SH-SY5Y (cell line): ENCODE measurements at regions not wholly inside any gene's neighbourhood (a gene's known extent, or its start where the extent isn't known, plus 50 kb on each side); places are given as distances from the start of the nearest gene placed in this dataset.

Experiments
- GATA2 ChIP-seq: IDR thresholded peaks from 2 replicates; pipeline ENCODE4 v1.6.1; 2011; ENCODE audit warnings: mild to moderate bottlenecking, low read depth, low read length
- GATA3 ChIP-seq: IDR thresholded peaks from 2 replicates; pipeline ENCODE4 v1.6.1; 2011; ENCODE audit warnings: low read depth, mild to moderate bottlenecking, low read length, moderate library complexity

- no peak for TF ChIP-seq GATA2
- no peak for TF ChIP-seq GATA3
These were observed 253.6 kb upstream of the ZNF717 start for GRCh38 chr3:76038949-76039348.
